Trophoblast cell (in vitro differentiated cells and primary cell): ENCODE measurements at regions not wholly inside any gene's neighbourhood (a gene's known extent, or its start where the extent isn't known, plus 50 kb on each side); places are given as distances from the start of the nearest gene placed in this dataset.

Source experiments
- DNase-seq, 2 donors: peaks; one replicate each; pipeline ENCODE4 v3.0.0-alpha.2; 2016
- H2AFZ ChIP-seq: 2 replicates; pipeline ENCODE4 v1.6.1; 2013; ENCODE audit warnings: low read length, moderate library complexity, mild to moderate bottlenecking; ENCODE audit not compliant: insufficient read depth, poor library complexity
- H2AK5ac ChIP-seq: 2 replicates; pipeline ENCODE4 v1.6.1; 2013; ENCODE audit warnings: mild to moderate bottlenecking, low read length
- H2BK120ac ChIP-seq: 2 replicates; pipeline ENCODE4 v1.6.1; 2013; ENCODE audit warnings: low read length, mild to moderate bottlenecking, moderate library complexity; ENCODE audit not compliant: insufficient read depth, poor library complexity
- H2BK12ac ChIP-seq: 2 replicates; pipeline ENCODE4 v1.6.1; 2013; ENCODE audit warnings: mild to moderate bottlenecking, low read length, moderate library complexity
- H2BK5ac ChIP-seq: 2 replicates; pipeline ENCODE4 v1.6.1; 2013; ENCODE audit warnings: low read length, low read depth, moderate library complexity, mild to moderate bottlenecking; ENCODE audit not compliant: poor library complexity
- H3K14ac ChIP-seq: 2 replicates; pipeline ENCODE4 v1.6.1; 2013; ENCODE audit warnings: mild to moderate bottlenecking, low read length
- H3K18ac ChIP-seq: 2 replicates; pipeline ENCODE4 v1.6.1; 2013; ENCODE audit warnings: mild to moderate bottlenecking, low read length
- H3K23ac ChIP-seq: 2 replicates; pipeline ENCODE4 v1.6.1; 2013; ENCODE audit warnings: low read length
- H3K27ac ChIP-seq: 2 replicates; pipeline ENCODE4 v1.5.1; 2013; ENCODE audit warnings: low read depth, mild to moderate bottlenecking, inconsistent platforms, low read length, moderate library complexity
- H3K27me3 ChIP-seq: 2 replicates; pipeline ENCODE4 v1.6.1; 2013; ENCODE audit warnings: inconsistent platforms, mild to moderate bottlenecking, low read length, moderate library complexity; ENCODE audit not compliant: insufficient read depth
- H3K36me3 ChIP-seq, 2 experiments: 1 replicate in 1 of 2; 2 replicates in 1 of 2; pipeline ENCODE4 v1.6.1; 2013; ENCODE audit warnings: low read length in 2 of 2, mild to moderate bottlenecking in 2 of 2, moderate library complexity in 1 of 2; ENCODE audit not compliant: insufficient read depth in 2 of 2, control insufficient read depth in 1 of 2
- H3K4ac ChIP-seq: 2 replicates; pipeline ENCODE4 v1.6.1; 2013; ENCODE audit warnings: low read depth, mild to moderate bottlenecking, low read length, moderate library complexity
- H3K4me1 ChIP-seq, 2 experiments: 1 replicate in 1 of 2; 2 replicates in 1 of 2; pipeline ENCODE4 v1.6.1; 2013; ENCODE audit warnings: low read length in 2 of 2, mild to moderate bottlenecking in 2 of 2, moderate library complexity in 1 of 2; ENCODE audit not compliant: insufficient read depth in 2 of 2, control insufficient read depth in 1 of 2
- H3K4me2 ChIP-seq: 2 replicates; pipeline ENCODE4 v1.6.1; 2013; ENCODE audit warnings: inconsistent platforms, mild to moderate bottlenecking, low read length, moderate library complexity
- H3K4me3 ChIP-seq: 2 replicates; pipeline ENCODE4 v1.5.1; 2013; ENCODE audit warnings: mild to moderate bottlenecking, low read depth, low read length, inconsistent platforms
- H3K79me1 ChIP-seq: one replicate; pipeline ENCODE4 v1.6.1; 2013; ENCODE audit warnings: low read length
- H3K79me2 ChIP-seq: 2 replicates; pipeline ENCODE4 v1.6.1; 2013; ENCODE audit warnings: low read length, mild to moderate bottlenecking; ENCODE audit not compliant: control insufficient read depth, insufficient read depth, poor library complexity
- H3K9ac ChIP-seq: 2 replicates; pipeline ENCODE4 v1.6.1; 2013; ENCODE audit warnings: mild to moderate bottlenecking, low read length
- H3K9me3 ChIP-seq: 2 replicates; pipeline ENCODE4 v1.6.1; 2013; ENCODE audit warnings: low read depth, mild to moderate bottlenecking, control low read depth, inconsistent platforms, low read length; ENCODE audit not compliant: insufficient read depth
- H4K12ac ChIP-seq: 2 replicates; pipeline ENCODE4 v1.6.1; 2013; ENCODE audit warnings: low read depth, mild to moderate bottlenecking, low read length, moderate library complexity
- H4K8ac ChIP-seq: 2 replicates; pipeline ENCODE4 v1.6.1; 2013; ENCODE audit warnings: low read depth, mild to moderate bottlenecking, low read length, moderate library complexity
- H4K91ac ChIP-seq: one replicate; pipeline ENCODE4 v1.6.1; 2013; ENCODE audit warnings: low read depth, mild to moderate bottlenecking, low read length, moderate library complexity
- WGBS: extraction: QIAGEN DNeasy Blood & Tissue Kit; methylation state at CpG from one replicate; pipeline ENCODE4 v1.1.7; 2013; ENCODE audit warnings: missing lambda C conversion rate; ENCODE audit not compliant: insufficient read length, insufficient coverage; ENCODE audit errors: extremely low coverage; 5-methylcytosine and 5-hydroxymethylcytosine counted together

DNA sequence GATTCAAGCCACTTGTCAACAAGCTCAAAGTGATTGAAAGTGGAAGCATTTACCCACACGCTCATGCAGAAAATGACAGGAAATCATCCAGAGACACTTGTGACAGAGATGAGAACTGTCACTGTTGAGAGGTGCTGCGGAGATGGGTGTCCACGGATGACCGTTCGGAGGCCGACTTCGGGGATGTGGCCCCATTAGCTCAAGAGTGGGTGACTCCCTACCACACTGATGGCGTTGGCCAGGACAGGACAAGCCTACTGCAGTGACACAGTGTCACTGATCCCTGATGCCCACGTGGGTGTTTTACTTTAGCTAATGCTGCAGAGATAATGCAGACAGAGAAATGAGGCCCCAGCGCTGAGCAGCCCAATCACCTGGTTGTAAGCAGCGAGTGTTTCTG lies 81.5 kb upstream of the YWHAQ start:
- H3K27me3 ChIP-seq: no peaks in the 10 kb centered on the region
- H2BK5ac ChIP-seq: no peak overlapping the region
- no peak overlapping the region for H3K4me2 ChIP-seq
- no peak overlapping the region for H3K4ac ChIP-seq
- no peaks in the 10 kb centered on the region for H3K79me2 ChIP-seq
- H2AFZ ChIP-seq: no peak overlapping the region
- no peaks in the 10 kb centered on the region for H3K4me1 ChIP-seq
- no peaks in the 10 kb centered on the region for H3K79me1 ChIP-seq
- H3K27ac ChIP-seq: no peak overlapping the region
- no peak overlapping the region for H4K8ac ChIP-seq
- DNase-seq: no peak
- H3K9ac ChIP-seq: no peak overlapping the region
- H4K12ac ChIP-seq: no peak overlapping the region
- WGBS: no CpG with 5 or more reads among the region's 11 CpGs
- H3K23ac ChIP-seq: no peak overlapping the region
- no peak overlapping the region for H2BK12ac ChIP-seq
- no peak overlapping the region for H3K14ac ChIP-seq
- H3K18ac ChIP-seq: no peak overlapping the region
- H4K91ac ChIP-seq: no peak overlapping the region
- H2AK5ac ChIP-seq: no peak overlapping the region
- H3K9me3 ChIP-seq: no peaks in the 10 kb centered on the region
- no peak overlapping the region for H3K4me3 ChIP-seq
- no peaks in the 10 kb centered on the region for H3K36me3 ChIP-seq
- H2BK120ac ChIP-seq: no peak overlapping the region

DNA sequence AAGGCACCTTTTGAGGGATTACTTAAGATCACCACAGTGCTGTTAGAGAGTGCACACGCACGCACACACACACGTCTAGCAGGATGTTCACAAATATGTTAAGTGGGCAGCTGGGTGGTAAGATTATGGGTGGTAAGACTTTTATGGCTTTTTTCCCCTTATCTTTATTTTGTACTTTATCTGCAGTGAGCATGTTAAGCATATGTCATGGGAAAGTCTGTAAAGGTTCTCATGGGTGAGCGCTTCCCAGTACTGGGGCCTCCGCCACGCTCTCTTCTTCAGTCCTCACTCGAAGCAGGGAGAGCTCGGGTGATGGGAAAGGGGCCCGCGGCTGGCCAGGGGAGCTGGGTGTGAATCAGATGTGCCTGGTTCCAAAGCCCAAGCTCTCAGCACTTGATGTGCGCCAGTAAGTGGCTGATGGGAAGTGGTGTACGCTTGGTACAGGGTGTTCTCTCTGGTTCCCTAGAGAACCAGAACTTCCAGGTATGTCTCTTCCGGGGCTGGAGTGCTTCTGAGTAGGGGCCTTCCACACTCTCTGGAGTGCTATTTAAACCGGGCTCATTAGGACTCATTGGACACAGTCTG lies 83.9 kb upstream of the YWHAQ start:
- Histone ChIP-seq H3K27me3 (no peaks in the 10 kb centered on the region), H3K79me1 (no peaks in the 10 kb centered on the region), H3K4ac (no peak overlapping the region), H2BK12ac (no peak overlapping the region), H3K4me3 (no peak overlapping the region), H3K4me1 (no peaks in the 10 kb centered on the region), H3K9ac (no peak overlapping the region), H3K36me3 (no peaks in the 10 kb centered on the region), H3K14ac (no peak overlapping the region), H3K23ac (no peak overlapping the region), H4K91ac (no peak overlapping the region), H2AK5ac (no peak overlapping the region), H3K27ac (no peak overlapping the region), H2AFZ (no peak overlapping the region), H4K8ac (no peak overlapping the region), H3K79me2 (no peaks in the 10 kb centered on the region), H4K12ac (no peak overlapping the region), H2BK120ac (no peak overlapping the region), H3K9me3 (no peaks in the 10 kb centered on the region), H3K18ac (no peak overlapping the region), H2BK5ac (no peak overlapping the region), H3K4me2 (no peak overlapping the region)
- no peak for DNase-seq
- WGBS: no CpG with 5 or more reads among the region's 14 CpGs

DNA sequence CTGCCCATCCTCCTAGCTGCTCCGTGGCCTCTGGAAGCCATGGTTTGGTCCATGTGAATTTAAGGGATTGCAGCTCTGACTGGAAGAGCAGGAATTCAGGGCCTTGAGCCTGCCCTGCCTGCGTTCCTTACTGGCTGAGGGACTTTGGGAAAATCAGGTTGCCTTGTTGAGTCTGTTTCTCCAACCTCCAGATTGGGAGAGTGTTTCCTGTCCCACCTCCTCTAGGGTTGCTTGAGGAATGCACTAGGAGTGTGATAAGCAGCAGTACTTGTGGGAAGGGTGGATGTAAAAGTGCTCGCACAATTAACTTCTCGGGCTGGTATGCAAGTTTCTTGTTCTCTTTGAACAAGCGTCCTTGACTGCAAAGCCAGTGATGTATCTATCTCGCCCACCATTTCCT lies 84.4 kb upstream of the YWHAQ start:
- Histone ChIP-seq H3K79me1 (no peaks in the 10 kb centered on the region), H3K9me3 (no peaks in the 10 kb centered on the region), H3K4me3 (no peak overlapping the region), H2BK120ac (no peak overlapping the region), H2BK5ac (no peak overlapping the region), H3K4me1 (no peaks in the 10 kb centered on the region), H3K4ac (no peak overlapping the region), H3K23ac (no peak overlapping the region), H2AK5ac (no peak overlapping the region), H3K9ac (no peak overlapping the region), H4K12ac (no peak overlapping the region), H3K18ac (no peak overlapping the region), H3K36me3 (no peaks in the 10 kb centered on the region), H4K91ac (no peak overlapping the region), H2BK12ac (no peak overlapping the region), H3K4me2 (no peak overlapping the region), H3K14ac (no peak overlapping the region), H3K27ac (no peak overlapping the region), H4K8ac (no peak overlapping the region), H3K27me3 (no peaks in the 10 kb centered on the region), H3K79me2 (no peaks in the 10 kb centered on the region), H2AFZ (no peak overlapping the region)
- no peak for DNase-seq
- no CpG with 5 or more reads among the region's 6 CpGs for WGBS

GRCh38 chr2:9717886-9718451 lies 87.2 kb upstream of the YWHAQ start:
- no peak overlapping the region for H4K91ac ChIP-seq
- H3K27ac ChIP-seq: no peak overlapping the region
- no CpG with 5 or more reads among the region's 7 CpGs for WGBS
- H3K18ac ChIP-seq: no peak overlapping the region
- H3K79me2 ChIP-seq: no peaks in the 10 kb centered on the region
- H3K4me3 ChIP-seq: no peak overlapping the region
- H3K27me3 ChIP-seq: no peaks in the 10 kb centered on the region
- no peak overlapping the region for H2AFZ ChIP-seq
- H2BK12ac ChIP-seq: no peak overlapping the region
- peaks cover 1% of the 10 kb centered on the region for H3K9me3 ChIP-seq
- no peak overlapping the region for H4K8ac ChIP-seq
- no peaks in the 10 kb centered on the region for H3K79me1 ChIP-seq
- no peak overlapping the region for H3K14ac ChIP-seq
- no peak for DNase-seq
- no peak overlapping the region for H2BK5ac ChIP-seq
- H2AK5ac ChIP-seq: no peak overlapping the region
- H3K23ac ChIP-seq: no peak overlapping the region
- no peaks in the 10 kb centered on the region for H3K4me1 ChIP-seq
- no peak overlapping the region for H3K9ac ChIP-seq
- H2BK120ac ChIP-seq: no peak overlapping the region
- H3K4me2 ChIP-seq: no peak overlapping the region
- H3K36me3 ChIP-seq: no peaks in the 10 kb centered on the region
- no peak overlapping the region for H4K12ac ChIP-seq
- H3K4ac ChIP-seq: no peak overlapping the region
